ENCODE measurements at regions not wholly inside any gene's neighbourhood (a gene's known extent, or its start where the extent isn't known, plus 50 kb on each side); places are given as distances from the start of the nearest gene placed in this dataset.
"Not testable (repeated sequence)": the region's sequence is repeated elsewhere in the genome, so short reads cannot be mapped to it uniquely, and the experiment has no call there.

GRCh38 chr3:153643471-153643870, 477.7 kb upstream of the ARHGEF26 start:
- not testable (repeated sequence) for H3K27me3 Mint-ChIP-seq, H3K4me3 Mint-ChIP-seq, DNase-seq
- Mint-ChIP-seq H3K36me3 (peaks cover 17% of the 10 kb centered on the region), H3K4me1 (peaks cover 24% of the 10 kb centered on the region), H3K9me3 (peaks cover 13% of the 10 kb centered on the region), H3K27ac (peak overlapping the region; percentile 57)

GRCh38 chr3:153649286-153649839, 471.8 kb upstream of the ARHGEF26 start:
- H3K9me3 Mint-ChIP-seq: peaks cover 4% of the 10 kb centered on the region
- peaks cover 5% of the 10 kb centered on the region for H3K36me3 Mint-ChIP-seq
- no peaks in the 10 kb centered on the region for H3K4me1 Mint-ChIP-seq
- H3K27ac Mint-ChIP-seq: no peak overlapping the region
- no peak for DNase-seq
- H3K4me3 Mint-ChIP-seq: no peak overlapping the region
- peaks cover 4% of the 10 kb centered on the region for H3K27me3 Mint-ChIP-seq

GRCh38 chr3:153652076-153652475, 469.1 kb upstream of the ARHGEF26 start:
- Mint-ChIP-seq H3K27me3 (peaks cover 4% of the 10 kb centered on the region), H3K27ac (no peak overlapping the region), H3K36me3 (peaks cover 4% of the 10 kb centered on the region), H3K4me1 (no peaks in the 10 kb centered on the region), H3K4me3 (no peak overlapping the region), H3K9me3 (peaks cover 7% of the 10 kb centered on the region)
- DNase-seq: no peak

- Mint-ChIP-seq H3K27me3 (no peaks in the 10 kb centered on the region), H3K27ac (no peak overlapping the region), H3K9me3 (peaks cover 8% of the 10 kb centered on the region), H3K4me1 (no peaks in the 10 kb centered on the region), H3K4me3 (no peak overlapping the region), H3K36me3 (peaks cover 4% of the 10 kb centered on the region)
- no peak for DNase-seq
Observed at GRCh38 chr3:153657046-153657445, 464.1 kb upstream of the ARHGEF26 start.

GRCh38 chr3:153657461-153657860, 463.7 kb upstream of the ARHGEF26 start:
- no peaks in the 10 kb centered on the region for H3K27me3 Mint-ChIP-seq
- no peak overlapping the region for H3K27ac Mint-ChIP-seq
- no peak overlapping the region for H3K4me3 Mint-ChIP-seq
- peaks cover 8% of the 10 kb centered on the region for H3K9me3 Mint-ChIP-seq
- H3K4me1 Mint-ChIP-seq: no peaks in the 10 kb centered on the region
- peaks cover 4% of the 10 kb centered on the region for H3K36me3 Mint-ChIP-seq
- no peak for DNase-seq

GRCh38 chr3:153658136-153658535, 463.1 kb upstream of the ARHGEF26 start:
- no peak overlapping the region for H3K4me3 Mint-ChIP-seq
- H3K36me3 Mint-ChIP-seq: peaks cover 4% of the 10 kb centered on the region
- H3K9me3 Mint-ChIP-seq: peaks cover 8% of the 10 kb centered on the region
- H3K27me3 Mint-ChIP-seq: no peaks in the 10 kb centered on the region
- H3K27ac Mint-ChIP-seq: no peak overlapping the region
- no peaks in the 10 kb centered on the region for H3K4me1 Mint-ChIP-seq
- no peak for DNase-seq

GRCh38 chr3:153666991-153667740, 454.0 kb upstream of the ARHGEF26 start:
- no peaks in the 10 kb centered on the region for H3K4me1 Mint-ChIP-seq
- DNase-seq: no peak
- H3K27me3 Mint-ChIP-seq: peaks cover 3% of the 10 kb centered on the region
- H3K4me3 Mint-ChIP-seq: no peak overlapping the region
- no peaks in the 10 kb centered on the region for H3K36me3 Mint-ChIP-seq
- no peaks in the 10 kb centered on the region for H3K9me3 Mint-ChIP-seq
- no peak overlapping the region for H3K27ac Mint-ChIP-seq

- Mint-ChIP-seq H3K27ac (no peak overlapping the region), H3K27me3 (peaks cover 3% of the 10 kb centered on the region), H3K4me1 (peaks cover 3% of the 10 kb centered on the region), H3K4me3 (no peak overlapping the region), H3K36me3 (no peaks in the 10 kb centered on the region), H3K9me3 (no peaks in the 10 kb centered on the region)
- no peak for DNase-seq
Observed at GRCh38 chr3:153669527-153669926, 451.7 kb upstream of the ARHGEF26 start.

GRCh38 chr3:153670577-153670976, 450.6 kb upstream of the ARHGEF26 start:
- Mint-ChIP-seq H3K4me3 (no peak overlapping the region), H3K4me1 (peaks cover 3% of the 10 kb centered on the region), H3K27me3 (peaks cover 3% of the 10 kb centered on the region), H3K27ac (no peak overlapping the region), H3K36me3 (no peaks in the 10 kb centered on the region), H3K9me3 (no peaks in the 10 kb centered on the region)
- DNase-seq: no peak

- Mint-ChIP-seq H3K4me3 (no peak overlapping the region), H3K4me1 (peaks cover 3% of the 10 kb centered on the region), H3K27me3 (peaks cover 3% of the 10 kb centered on the region), H3K36me3 (no peaks in the 10 kb centered on the region), H3K9me3 (no peaks in the 10 kb centered on the region), H3K27ac (no peak overlapping the region)
- no peak for DNase-seq
Observed at GRCh38 chr3:153673853-153674252, 447.3 kb upstream of the ARHGEF26 start.

- H3K27ac Mint-ChIP-seq: no peak overlapping the region
- H3K27me3 Mint-ChIP-seq: no peaks in the 10 kb centered on the region
- peaks cover 5% of the 10 kb centered on the region for H3K4me1 Mint-ChIP-seq
- no peak overlapping the region for H3K4me3 Mint-ChIP-seq
- no peak for DNase-seq
- H3K36me3 Mint-ChIP-seq: no peaks in the 10 kb centered on the region
- H3K9me3 Mint-ChIP-seq: peaks cover 9% of the 10 kb centered on the region
Observed at GRCh38 chr3:153679714-153680113, 441.5 kb upstream of the ARHGEF26 start.

GRCh38 chr3:153680526-153680925, 440.7 kb upstream of the ARHGEF26 start:
- DNase-seq: no peak
- H3K4me1 Mint-ChIP-seq: peaks cover 5% of the 10 kb centered on the region
- no peak overlapping the region for H3K4me3 Mint-ChIP-seq
- H3K9me3 Mint-ChIP-seq: peaks cover 9% of the 10 kb centered on the region
- no peaks in the 10 kb centered on the region for H3K36me3 Mint-ChIP-seq
- no peaks in the 10 kb centered on the region for H3K27me3 Mint-ChIP-seq
- no peak overlapping the region for H3K27ac Mint-ChIP-seq

- no peak overlapping the region for H3K27ac Mint-ChIP-seq
- peaks cover 5% of the 10 kb centered on the region for H3K4me1 Mint-ChIP-seq
- no peaks in the 10 kb centered on the region for H3K36me3 Mint-ChIP-seq
- H3K4me3 Mint-ChIP-seq: no peak overlapping the region
- H3K27me3 Mint-ChIP-seq: no peaks in the 10 kb centered on the region
- DNase-seq: no peak
- H3K9me3 Mint-ChIP-seq: peaks cover 9% of the 10 kb centered on the region
Observed at GRCh38 chr3:153681057-153681456, 440.1 kb upstream of the ARHGEF26 start.

- Mint-ChIP-seq H3K36me3 (no peaks in the 10 kb centered on the region), H3K4me1 (no peaks in the 10 kb centered on the region), H3K9me3 (no peaks in the 10 kb centered on the region), H3K4me3 (no peak overlapping the region), H3K27me3 (no peaks in the 10 kb centered on the region), H3K27ac (no peak overlapping the region)
- DNase-seq: no peak
Observed at GRCh38 chr3:153688301-153689120, 432.7 kb upstream of the ARHGEF26 start.

- H3K27me3 Mint-ChIP-seq: no peaks in the 10 kb centered on the region
- H3K27ac Mint-ChIP-seq: no peak overlapping the region
- H3K4me3 Mint-ChIP-seq: no peak overlapping the region
- no peaks in the 10 kb centered on the region for H3K36me3 Mint-ChIP-seq
- no peaks in the 10 kb centered on the region for H3K9me3 Mint-ChIP-seq
- no peaks in the 10 kb centered on the region for H3K4me1 Mint-ChIP-seq
- DNase-seq: no peak
Observed at GRCh38 chr3:153693207-153693606, 428.0 kb upstream of the ARHGEF26 start.
